CD14-positive monocyte (primary cell): ENCODE measurements at regions not wholly inside any gene's neighbourhood (a gene's known extent, or its start where the extent isn't known, plus 50 kb on each side); places are given as distances from the start of the nearest gene placed in this dataset.
"Not testable (repeated sequence)": the region's sequence is repeated elsewhere in the genome, so short reads cannot be mapped to it uniquely, and the experiment has no call there.

Experiments used
- DNase-seq, 3 donors: peaks; one replicate each; pipeline ENCODE4 v3.0.0-alpha.2; 2011 to 2022
- H2AFZ ChIP-seq: 2 replicates; pipeline ENCODE4 v1.6.0; 2012; ENCODE audit warnings: mild to moderate bottlenecking, low read depth, low read length, inconsistent platforms; ENCODE audit not compliant: insufficient read depth, poor library complexity, severe bottlenecking
- H3K27ac ChIP-seq, 2 donors: 1 replicate in 1 of 2; 2 replicates in 1 of 2; pipeline ENCODE4 v1.5.1; 2012 to 2013; ENCODE audit warnings: low read length in 2 of 2, control low read depth in 1 of 2, inconsistent platforms in 1 of 2, low read depth in 1 of 2, mild to moderate bottlenecking in 1 of 2
- H3K27me3 ChIP-seq, 2 donors: one replicate each; pipeline versions ENCODE4 v1.6.0 to v1.6.1; 2011 to 2013; ENCODE audit warnings: low read length in 2 of 2; ENCODE audit not compliant: control insufficient read depth in 2 of 2, insufficient read depth in 2 of 2
- H3K36me3 ChIP-seq, 2 donors: replicated peaks in 1 of 2; 1 replicate in 1 of 2; 2 replicates in 1 of 2; pipeline versions ENCODE4 v1.5.1 to v1.6.1; 2012 to 2013; ENCODE audit warnings: low read length in 2 of 2, control low read depth in 1 of 2, inconsistent platforms in 1 of 2, mild to moderate bottlenecking in 1 of 2; ENCODE audit not compliant: insufficient read depth in 2 of 2, control insufficient read depth in 1 of 2
- H3K4me1 ChIP-seq, 2 donors: 1 replicate in 1 of 2; 2 replicates in 1 of 2; pipeline versions ENCODE4 v1.5.1 to v1.6.1; 2012 to 2013; ENCODE audit warnings: low read length in 2 of 2, control low read depth in 1 of 2, inconsistent platforms in 1 of 2, mild to moderate bottlenecking in 1 of 2, moderate library complexity in 1 of 2; ENCODE audit not compliant: insufficient read depth in 2 of 2, control insufficient read depth in 1 of 2
- H3K4me2 ChIP-seq: replicated peaks from 2 replicates; pipeline ENCODE3; 2012; ENCODE audit warnings: low read length, moderate library complexity, mild to moderate bottlenecking; ENCODE audit not compliant: poor library complexity, severe bottlenecking; ENCODE audit errors: extremely low read depth
- H3K4me3 ChIP-seq, 3 experiments: fragments of 200-600 bp in 1 of 3; sonication (generic) in 1 of 3; replicated peaks in 1 of 3; 1 replicate in 2 of 3; 2 replicates in 1 of 3; pipeline ENCODE4 v1.5.1; 2011 to 2013; ENCODE audit warnings: low read length in 3 of 3, mild to moderate bottlenecking in 3 of 3, control low read depth in 2 of 3, low read depth in 2 of 3, inconsistent platforms in 1 of 3, moderate library complexity in 1 of 3
- H3K79me2 ChIP-seq: 2 replicates; pipeline ENCODE4 v1.6.0; 2012; ENCODE audit warnings: mild to moderate bottlenecking, control low read depth, inconsistent platforms, low read length, moderate library complexity; ENCODE audit not compliant: insufficient read depth
- H3K9ac ChIP-seq: 2 replicates; pipeline ENCODE4 v1.6.0; 2017; ENCODE audit warnings: low read length, mild to moderate bottlenecking; ENCODE audit not compliant: insufficient read depth, poor library complexity, severe bottlenecking
- H3K9me3 ChIP-seq, 2 donors: replicated peaks in 1 of 2; 1 replicate in 1 of 2; 2 replicates in 1 of 2; pipeline versions ENCODE4 v1.5.1 to v1.6.1; 2012 to 2013; ENCODE audit warnings: low read length in 2 of 2, control low read depth in 1 of 2; ENCODE audit not compliant: control insufficient read depth in 1 of 2, insufficient read depth in 1 of 2
- H4K20me1 ChIP-seq: 2 replicates; pipeline ENCODE4 v1.6.0; 2012; ENCODE audit warnings: mild to moderate bottlenecking, low read length, control low read depth, moderate library complexity; ENCODE audit not compliant: insufficient read depth
- H3K27ac Mint-ChIP-seq, 7 donors: one replicate each; pipeline ENCODE4 v1.8.0; 2020; ENCODE audit warnings: mild to moderate bottlenecking in 7 of 7, mixed read lengths in 7 of 7, moderate library complexity in 6 of 7, inconsistent platforms in 2 of 7
- H3K27me3 Mint-ChIP-seq, 3 donors: one replicate each; pipeline ENCODE4 v1.8.0; 2021 to 2022; ENCODE audit warnings: low read depth in 3 of 3, mild to moderate bottlenecking in 3 of 3, mixed read lengths in 3 of 3, moderate library complexity in 3 of 3, inconsistent platforms in 1 of 3
- H3K36me3 Mint-ChIP-seq, 2 donors: one replicate each; pipeline ENCODE4 v1.8.0; 2020; ENCODE audit warnings: mixed read lengths in 2 of 2, inconsistent platforms in 1 of 2, mild to moderate bottlenecking in 1 of 2
- H3K4me1 Mint-ChIP-seq: one replicate; pipeline ENCODE4 v1.8.0; 2020; ENCODE audit warnings: mild to moderate bottlenecking, mixed read lengths
- H3K4me3 Mint-ChIP-seq, 2 donors: one replicate each; pipeline ENCODE4 v1.8.0; 2020; ENCODE audit warnings: mild to moderate bottlenecking in 2 of 2, mixed read lengths in 2 of 2, moderate library complexity in 1 of 2
- H3K9me3 Mint-ChIP-seq, 7 donors: one replicate each; pipeline ENCODE4 v1.8.0; 2020 to 2022; ENCODE audit warnings: mixed read lengths in 7 of 7, mild to moderate bottlenecking in 6 of 7, moderate library complexity in 6 of 7, inconsistent platforms in 2 of 7
- CTCF ChIP-seq: fragments of 200-600 bp; IDR thresholded peaks from one replicate; pipeline ENCODE4 v1.8.0; 2022; ENCODE audit warnings: antibody characterized with exemption, mild to moderate bottlenecking
- WGBS: methylation state at CpG from one replicate; pipeline ENCODE4 v1.1.5; 2013; ENCODE audit warnings: missing lambda C conversion rate; ENCODE audit not compliant: insufficient coverage; 5-methylcytosine and 5-hydroxymethylcytosine counted together
- intact Hi-C, 2 donors: fragments of 100-400 bp; cut with micrococcal nuclease; formaldehyde crosslinking; loops; one replicate each; pipeline versions ENCODE4 v1.15.0 to v1.15.1; 2023

GRCh38 chr1:182221990-182222389 is 160.5 kb upstream of the ZNF648 start:
- H4K20me1 ChIP-seq, H3K4me1 Mint-ChIP-seq, H3K9me3 ChIP-seq, H3K4me1 ChIP-seq, H3K4me3 ChIP-seq, H3K4me2 ChIP-seq, H3K27me3 ChIP-seq, H3K27me3 Mint-ChIP-seq, H3K27ac ChIP-seq, H3K27ac Mint-ChIP-seq, DNase-seq, H3K79me2 ChIP-seq, H3K9ac ChIP-seq, intact Hi-C loops, H2AFZ ChIP-seq, H3K4me3 Mint-ChIP-seq, H3K36me3 ChIP-seq, H3K36me3 Mint-ChIP-seq: not testable (repeated sequence)
- H3K9me3 Mint-ChIP-seq, result peaks cover 11 to 27% (median 18%) of the 10 kb centered on the region in 7 donors
- no CpG with 5 or more reads among the region's 2 CpGs for WGBS

- not testable (repeated sequence) for H3K27ac Mint-ChIP-seq
- WGBS, result no CpG with 5 or more reads among the region's 1 CpG
Measured at GRCh38 chr1:182221367-182221766, 159.9 kb upstream of the ZNF648 start.

GRCh38 chr1:182217967-182218366 is 156.5 kb upstream of the ZNF648 start:
- peaks cover 4% of the 10 kb centered on the region for H3K4me1 Mint-ChIP-seq
- no peaks in the 10 kb centered on the region for H3K36me3 ChIP-seq
- no peak overlapping the region for H2AFZ ChIP-seq
- no peak overlapping the region for H3K9ac ChIP-seq
- no peaks in the 10 kb centered on the region for H4K20me1 ChIP-seq
- H3K4me2 ChIP-seq, result no peak overlapping the region
- TF ChIP-seq CTCF, result no peak
- no peaks in the 10 kb centered on the region for H3K79me2 ChIP-seq
- no peak overlapping the region for H3K27ac ChIP-seq
- H3K4me3 ChIP-seq, result no peak overlapping the region
- peaks cover 0 to 7% of the 10 kb centered on the region in 2 donors for H3K9me3 ChIP-seq
- peaks cover 0 to 3% of the 10 kb centered on the region in 2 donors for H3K4me1 ChIP-seq
- H3K27ac Mint-ChIP-seq, result no peak overlapping the region
- intact Hi-C loops, result no loop called here
- H3K9me3 Mint-ChIP-seq, result peaks cover 11 to 17% (median 16%) of the 10 kb centered on the region in 7 donors
- DNase-seq, result no peak
- H3K27me3 ChIP-seq, result no peaks in the 10 kb centered on the region
- H3K27me3 Mint-ChIP-seq, result peaks cover 0 to 5% (median 0%) of the 10 kb centered on the region in 3 donors
- H3K36me3 Mint-ChIP-seq, result no peaks in the 10 kb centered on the region
- WGBS, result 75% methylated on average over 2 of the region's 2 CpGs
- H3K4me3 Mint-ChIP-seq, result no peak overlapping the region

More at GRCh38 chr1:182221367-182221766, 159.9 kb upstream of the ZNF648 start:
- H3K27me3 Mint-ChIP-seq, intact Hi-C loops, H3K36me3 ChIP-seq, DNase-seq, H3K27ac ChIP-seq, H3K36me3 Mint-ChIP-seq, H3K4me3 ChIP-seq, H3K4me1 Mint-ChIP-seq, H3K27me3 ChIP-seq, H2AFZ ChIP-seq, H3K4me2 ChIP-seq, H4K20me1 ChIP-seq, H3K4me1 ChIP-seq, H3K9ac ChIP-seq, H3K4me3 Mint-ChIP-seq, H3K9me3 ChIP-seq, H3K79me2 ChIP-seq: not testable (repeated sequence)
- H3K9me3 Mint-ChIP-seq, result peaks cover 11 to 27% (median 18%) of the 10 kb centered on the region in 7 donors
